ENCODE measurements at regions not wholly inside any gene's neighbourhood (a gene's known extent, or its start where the extent isn't known, plus 50 kb on each side); places are given as distances from the start of the nearest gene placed in this dataset.

GRCh38 chr18:56196495-56197225, 441.7 kb downstream of the TXNL1 start:
- POLR2A ChIA-PET = no interaction called here
- CTCF ChIA-PET = no interaction called here

GRCh38 chr18:56191334-56191733, 447.1 kb downstream of the TXNL1 start:
- ChIA-PET CTCF (no interaction called here), POLR2A (no interaction called here)

- CTCF ChIA-PET = no interaction called here
- POLR2A ChIA-PET = no interaction called here
These were observed 448.8 kb downstream of the TXNL1 start for GRCh38 chr18:56189615-56190014.

GRCh38 chr18:56188529-56189275, 449.7 kb downstream of the TXNL1 start:
- ChIA-PET CTCF (no interaction called here), POLR2A (no interaction called here)

GRCh38 chr18:56186319-56186718, 452.1 kb downstream of the TXNL1 start:
- CTCF ChIA-PET = no interaction called here
- POLR2A ChIA-PET = no interaction called here

GRCh38 chr18:56185126-56185525, 453.3 kb downstream of the TXNL1 start:
- CTCF ChIA-PET = no interaction called here
- POLR2A ChIA-PET = no interaction called here

GRCh38 chr18:56176751-56177150, 461.6 kb downstream of the TXNL1 start:
- POLR2A ChIA-PET = no interaction called here
- CTCF ChIA-PET = no interaction called here

- ChIA-PET POLR2A (no interaction called here), CTCF (no interaction called here)
These were observed 462.9 kb downstream of the TXNL1 start for GRCh38 chr18:56175330-56176001.

- ChIA-PET POLR2A (no interaction called here), CTCF (no interaction called here)
These were observed 464.7 kb downstream of the TXNL1 start for GRCh38 chr18:56173542-56174220.

GRCh38 chr18:56172527-56172926, 465.9 kb downstream of the TXNL1 start:
- CTCF ChIA-PET = no interaction called here
- POLR2A ChIA-PET = no interaction called here

- POLR2A ChIA-PET = no interaction called here
- CTCF ChIA-PET = no interaction called here
These were observed 466.5 kb downstream of the TXNL1 start for GRCh38 chr18:56171848-56172247.

GRCh38 chr18:56168049-56168781, 470.2 kb downstream of the TXNL1 start:
- ChIA-PET POLR2A (no interaction called here), CTCF (no interaction called here)

- CTCF ChIA-PET = no interaction called here
- POLR2A ChIA-PET = no interaction called here
These were observed 471.0 kb downstream of the TXNL1 start for GRCh38 chr18:56167366-56167765.

- ChIA-PET POLR2A (no interaction called here), CTCF (no interaction called here)
These were observed 471.5 kb downstream of the TXNL1 start for GRCh38 chr18:56166914-56167313.

- POLR2A ChIA-PET = no interaction called here
- CTCF ChIA-PET = no interaction called here
These were observed 472.6 kb downstream of the TXNL1 start for GRCh38 chr18:56165601-56166355.

GRCh38 chr18:56162311-56163265, 475.8 kb downstream of the TXNL1 start:
- ChIA-PET POLR2A (no interaction called here), CTCF (no interaction called here)

- ChIA-PET POLR2A (no interaction called here), CTCF (no interaction called here)
These were observed 476.7 kb downstream of the TXNL1 start for GRCh38 chr18:56161566-56162260.

- ChIA-PET CTCF (no interaction called here), POLR2A (no interaction called here)
These were observed 479.7 kb downstream of the TXNL1 start for GRCh38 chr18:56158676-56159075.
